ENCODE measurements at regions not wholly inside any gene's neighbourhood (a gene's known extent, or its start where the extent isn't known, plus 50 kb on each side); places are given as distances from the start of the nearest gene placed in this dataset.

DNA sequence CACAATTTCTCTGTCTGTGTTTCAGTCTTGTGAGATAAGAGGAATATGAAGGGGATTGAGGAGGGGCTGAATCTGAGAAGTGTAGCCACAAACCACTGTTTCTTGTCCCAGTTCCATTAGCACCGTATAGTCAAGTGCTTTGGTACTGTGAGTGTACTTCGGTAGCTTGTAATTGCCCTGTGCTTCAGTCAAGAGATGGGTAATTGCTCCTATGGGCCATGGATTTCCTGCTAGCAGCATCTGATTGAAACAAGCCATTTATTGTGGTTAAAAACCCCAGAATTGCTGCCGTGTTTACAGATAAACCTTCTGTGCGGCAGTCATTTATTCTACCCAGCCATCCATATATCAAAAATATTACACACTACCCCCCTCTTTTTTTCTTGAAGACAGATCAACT is 98.6 kb downstream of the MAT2B start:
- H3K27ac Mint-ChIP-seq: no peak overlapping the region
- no peaks in the 10 kb centered on the region for H3K4me1 Mint-ChIP-seq
- ATAC-seq: no peak
- DNase-seq: no peak
- peaks cover 9 to 24% (median 20%) of the 10 kb centered on the region in 5 donors for H3K27me3 Mint-ChIP-seq
- no peak overlapping the region for H3K4me3 Mint-ChIP-seq
- no peaks in the 10 kb centered on the region for H3K36me3 Mint-ChIP-seq
- POLR2A ChIA-PET: no interaction called here
- peaks cover 0 to 4% (median 0%) of the 10 kb centered on the region in 9 donors for H3K9me3 Mint-ChIP-seq

- H3K27me3 Mint-ChIP-seq: peaks cover 6 to 16% (median 9%) of the 10 kb centered on the region in 5 donors
- POLR2A ChIA-PET: no interaction called here
- ATAC-seq: no peak
- H3K9me3 Mint-ChIP-seq: peaks cover 0 to 4% (median 0%) of the 10 kb centered on the region in 9 donors
- no peak overlapping the region for H3K4me3 Mint-ChIP-seq
- DNase-seq: no peak
- no peaks in the 10 kb centered on the region for H3K4me1 Mint-ChIP-seq
- H3K36me3 Mint-ChIP-seq: no peaks in the 10 kb centered on the region
- H3K27ac Mint-ChIP-seq: no peak overlapping the region
These were observed 101.8 kb downstream of the MAT2B start for GRCh38 chr5:163607256-163607655.

GRCh38 chr5:163608621-163609020 is 103.2 kb downstream of the MAT2B start:
- ATAC-seq: no peak
- H3K27me3 Mint-ChIP-seq: peaks cover 6 to 16% (median 12%) of the 10 kb centered on the region in 5 donors
- H3K4me1 Mint-ChIP-seq: no peaks in the 10 kb centered on the region
- no peak for DNase-seq
- H3K36me3 Mint-ChIP-seq: no peaks in the 10 kb centered on the region
- H3K9me3 Mint-ChIP-seq: peaks cover 0 to 2% (median 0%) of the 10 kb centered on the region in 9 donors
- POLR2A ChIA-PET: no interaction called here
- no peak overlapping the region for H3K4me3 Mint-ChIP-seq
- no peak overlapping the region for H3K27ac Mint-ChIP-seq

GRCh38 chr5:163609910-163610309 is 104.5 kb downstream of the MAT2B start:
- DNase-seq (no peak), ATAC-seq (no peak)
- peaks cover 0 to 7% (median 0%) of the 10 kb centered on the region in 9 donors for H3K9me3 Mint-ChIP-seq
- no peaks in the 10 kb centered on the region for H3K4me1 Mint-ChIP-seq
- POLR2A ChIA-PET: no interaction called here
- H3K36me3 Mint-ChIP-seq: no peaks in the 10 kb centered on the region
- no peak overlapping the region for H3K27ac Mint-ChIP-seq
- H3K27me3 Mint-ChIP-seq: peaks cover 6 to 17% (median 12%) of the 10 kb centered on the region in 5 donors
- H3K4me3 Mint-ChIP-seq: no peak overlapping the region

DNA sequence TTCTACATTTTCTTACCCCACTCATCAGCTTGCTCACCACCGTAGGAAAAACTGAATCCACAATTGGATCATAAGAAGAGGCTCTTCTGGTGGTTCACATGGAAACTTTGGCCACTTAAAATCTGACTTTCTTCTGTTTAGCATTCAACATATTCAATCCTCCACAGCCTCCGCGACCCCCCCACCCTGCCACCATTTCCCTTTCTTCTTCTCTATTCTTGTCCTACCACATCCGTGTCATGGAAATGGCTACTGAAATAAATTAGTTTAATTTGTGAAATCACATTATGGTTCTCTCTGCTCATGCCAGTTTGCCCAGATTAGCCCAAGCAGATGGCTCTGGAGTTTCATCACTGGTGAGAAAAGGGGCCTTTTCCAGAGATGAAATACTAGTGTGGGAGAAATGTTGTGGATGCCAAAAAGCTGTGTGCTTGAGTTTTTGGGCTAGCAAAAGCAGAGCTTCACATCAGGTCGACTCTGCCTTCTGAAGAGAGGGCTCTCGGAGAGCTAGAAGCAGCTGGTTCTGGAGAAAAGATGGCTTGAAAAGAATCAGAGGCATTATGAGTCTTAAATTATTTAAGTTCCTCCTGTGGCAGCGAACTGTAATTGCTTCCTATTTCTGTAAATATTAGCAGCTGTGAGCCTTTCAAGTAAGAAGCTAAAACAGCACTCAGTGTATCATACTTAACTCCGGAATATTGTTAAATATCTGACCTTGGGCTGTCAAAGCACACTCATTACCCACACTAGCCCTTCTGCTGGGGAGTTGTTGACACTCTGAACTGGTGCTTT is 107.1 kb downstream of the MAT2B start:
- Mint-ChIP-seq H3K27me3 (peaks cover 0 to 19% (median 6%) of the 10 kb centered on the region in 5 donors), H3K4me3 (no peak overlapping the region), H3K9me3 (peaks cover 0 to 7% (median 0%) of the 10 kb centered on the region in 9 donors), H3K36me3 (no peaks in the 10 kb centered on the region), H3K27ac (no peak overlapping the region), H3K4me1 (no peaks in the 10 kb centered on the region)
- DNase-seq: no peak
- ATAC-seq: no peak
- POLR2A ChIA-PET: no interaction called here

DNA sequence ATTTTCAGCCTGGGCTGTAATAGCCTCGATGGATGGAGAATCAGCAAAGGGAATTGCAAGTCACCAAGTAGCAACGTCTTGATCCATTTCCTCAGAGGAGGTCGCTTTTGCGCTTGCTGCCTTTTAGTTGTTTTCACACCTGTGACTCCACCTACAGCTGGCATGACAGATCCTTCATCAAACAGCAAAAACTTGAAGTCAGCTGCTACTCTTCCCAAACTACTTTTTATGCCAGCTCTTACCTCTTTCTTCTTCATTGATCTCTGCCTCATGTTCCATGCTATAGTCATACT is 107.7 kb downstream of the MAT2B start:
- POLR2A ChIA-PET: no interaction called here
- ATAC-seq: no peak
- Mint-ChIP-seq H3K4me1 (no peaks in the 10 kb centered on the region), H3K9me3 (peaks cover 0 to 7% (median 0%) of the 10 kb centered on the region in 9 donors), H3K27ac (no peak overlapping the region), H3K36me3 (no peaks in the 10 kb centered on the region), H3K27me3 (peaks cover 0 to 19% (median 6%) of the 10 kb centered on the region in 5 donors), H3K4me3 (no peak overlapping the region)
- no peak for DNase-seq

GRCh38 chr5:163614787-163615186 is 109.4 kb downstream of the MAT2B start:
- ATAC-seq (no peak), DNase-seq (no peak)
- POLR2A ChIA-PET: no interaction called here
- H3K9me3 Mint-ChIP-seq: peaks cover 0 to 7% (median 0%) of the 10 kb centered on the region in 9 donors
- no peaks in the 10 kb centered on the region for H3K36me3 Mint-ChIP-seq
- no peak overlapping the region for H3K4me3 Mint-ChIP-seq
- H3K27ac Mint-ChIP-seq: peak overlapping the region in 1 of 10 donors; percentile 81
- H3K27me3 Mint-ChIP-seq: peaks cover 2 to 17% (median 9%) of the 10 kb centered on the region in 5 donors
- H3K4me1 Mint-ChIP-seq: no peaks in the 10 kb centered on the region

DNA sequence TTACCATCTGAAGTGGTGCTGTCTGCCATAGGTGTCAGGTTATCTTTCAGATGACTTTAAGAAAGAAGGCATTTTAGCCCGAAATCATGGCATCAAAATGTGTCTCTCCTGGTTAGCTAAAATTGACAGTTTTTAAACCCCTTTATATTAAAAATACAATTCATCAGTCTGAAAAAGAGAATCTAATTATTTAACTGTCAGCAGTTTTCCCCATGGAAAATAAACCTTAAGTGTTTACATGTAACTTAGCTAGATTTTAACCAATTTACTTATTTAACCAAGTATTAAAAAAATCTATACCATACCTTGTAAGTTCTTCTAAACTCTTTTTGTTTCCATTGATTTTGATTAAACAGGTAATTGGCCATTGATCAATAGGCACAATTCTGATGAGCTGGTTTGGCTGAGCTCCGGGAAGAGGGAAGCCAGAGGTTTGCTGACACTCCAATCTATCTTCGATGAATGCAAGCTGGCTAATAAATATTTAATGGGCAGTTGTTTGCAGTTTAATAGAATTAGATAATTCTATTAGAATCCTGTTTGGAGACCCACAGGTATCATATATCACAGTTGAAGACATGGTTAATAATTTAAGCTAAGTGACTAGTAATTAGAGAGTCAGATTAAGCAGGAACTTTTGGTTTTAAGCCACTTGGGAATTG is 114.0 kb downstream of the MAT2B start:
- Mint-ChIP-seq H3K4me1 (no peaks in the 10 kb centered on the region), H3K27me3 (peaks cover 0 to 11% (median 5%) of the 10 kb centered on the region in 5 donors), H3K27ac (no peak overlapping the region), H3K4me3 (no peak overlapping the region), H3K36me3 (no peaks in the 10 kb centered on the region), H3K9me3 (no peaks in the 10 kb centered on the region)
- ATAC-seq (no peak), DNase-seq (no peak)
- POLR2A ChIA-PET: no interaction called here

GRCh38 chr5:163619951-163620350 is 114.5 kb downstream of the MAT2B start:
- POLR2A ChIA-PET: no interaction called here
- H3K9me3 Mint-ChIP-seq: no peaks in the 10 kb centered on the region
- no peak for DNase-seq
- H3K27me3 Mint-ChIP-seq: peaks cover 0 to 11% (median 5%) of the 10 kb centered on the region in 5 donors
- no peaks in the 10 kb centered on the region for H3K36me3 Mint-ChIP-seq
- no peak overlapping the region for H3K27ac Mint-ChIP-seq
- H3K4me1 Mint-ChIP-seq: no peaks in the 10 kb centered on the region
- no peak overlapping the region for H3K4me3 Mint-ChIP-seq
- ATAC-seq: no peak

DNA sequence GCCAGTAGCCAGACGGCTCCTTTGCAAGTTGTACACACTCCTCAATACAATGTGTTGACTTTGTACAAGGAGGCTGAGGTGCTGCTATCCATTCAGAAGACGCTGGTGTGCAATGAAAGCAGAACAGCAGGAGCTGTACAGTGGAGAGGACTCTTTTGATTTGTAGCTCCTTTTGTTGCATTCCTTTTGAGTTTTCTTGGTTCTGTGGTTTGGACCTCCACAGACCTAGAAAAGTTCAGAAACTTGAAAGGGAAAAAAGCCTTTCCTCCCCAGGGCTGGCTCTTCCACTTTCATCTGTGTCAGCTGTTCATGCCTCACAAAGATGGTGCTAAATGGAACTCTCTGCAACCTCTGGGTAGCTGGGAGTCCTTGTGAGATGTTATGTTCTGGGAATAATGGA is 117.4 kb downstream of the MAT2B start:
- Mint-ChIP-seq H3K27me3 (peaks cover 0 to 9% (median 5%) of the 10 kb centered on the region in 5 donors), H3K4me1 (no peaks in the 10 kb centered on the region), H3K36me3 (no peaks in the 10 kb centered on the region), H3K9me3 (no peaks in the 10 kb centered on the region), H3K27ac (no peak overlapping the region), H3K4me3 (no peak overlapping the region)
- ATAC-seq (no peak), DNase-seq (no peak)
- POLR2A ChIA-PET: no interaction called here

DNA sequence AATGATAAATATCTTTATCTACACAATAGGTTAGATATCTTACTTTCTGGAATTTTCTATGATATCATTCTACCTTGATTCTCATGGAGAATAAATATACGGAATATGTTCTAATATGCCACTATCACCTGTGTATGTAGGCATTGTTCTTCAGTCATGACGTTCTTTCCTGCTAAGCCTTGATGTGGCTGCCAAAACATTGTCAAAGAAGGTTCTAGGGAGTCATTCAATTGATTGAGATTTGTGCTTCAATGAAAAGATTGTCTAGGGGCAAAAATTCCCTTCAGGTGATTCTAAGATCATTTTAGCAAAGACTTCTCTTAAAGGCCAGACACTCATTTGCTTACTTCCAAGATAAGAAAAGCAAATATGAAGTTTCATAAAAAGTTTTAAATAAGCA is 118.1 kb downstream of the MAT2B start:
- DNase-seq (no peak), ATAC-seq (no peak)
- no peak overlapping the region for H3K27ac Mint-ChIP-seq
- H3K4me1 Mint-ChIP-seq: no peaks in the 10 kb centered on the region
- H3K27me3 Mint-ChIP-seq: peaks cover 0 to 7% (median 5%) of the 10 kb centered on the region in 5 donors
- no peak overlapping the region for H3K4me3 Mint-ChIP-seq
- H3K36me3 Mint-ChIP-seq: no peaks in the 10 kb centered on the region
- POLR2A ChIA-PET: no interaction called here
- no peaks in the 10 kb centered on the region for H3K9me3 Mint-ChIP-seq

DNA sequence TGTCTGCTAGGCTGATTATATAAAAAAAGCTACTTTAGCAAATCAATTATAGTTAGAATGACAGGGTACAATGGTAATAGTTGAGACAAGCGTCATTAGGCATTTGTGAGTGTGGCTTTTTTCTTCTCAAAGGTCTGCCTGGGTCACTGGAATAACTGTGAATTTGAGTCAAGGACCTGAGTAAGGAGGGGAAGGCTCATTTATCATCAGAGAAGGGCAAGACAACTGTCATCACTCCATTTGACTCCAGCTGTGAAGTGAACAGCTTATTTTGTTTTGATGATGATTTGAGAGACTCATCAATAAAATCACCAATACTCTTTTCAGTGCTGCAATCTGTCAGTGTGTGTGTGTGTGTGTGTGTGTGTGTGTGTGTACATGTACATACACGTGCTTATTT is 118.6 kb downstream of the MAT2B start:
- no peaks in the 10 kb centered on the region for H3K4me1 Mint-ChIP-seq
- peaks cover 0 to under 1% (median 0%) of the 10 kb centered on the region in 9 donors for H3K9me3 Mint-ChIP-seq
- peaks cover 0 to 6% (median 2%) of the 10 kb centered on the region in 5 donors for H3K27me3 Mint-ChIP-seq
- H3K27ac Mint-ChIP-seq: no peak overlapping the region
- H3K4me3 Mint-ChIP-seq: no peak overlapping the region
- POLR2A ChIA-PET: no interaction called here
- no peak for DNase-seq
- H3K36me3 Mint-ChIP-seq: no peaks in the 10 kb centered on the region
- no peak for ATAC-seq

DNA sequence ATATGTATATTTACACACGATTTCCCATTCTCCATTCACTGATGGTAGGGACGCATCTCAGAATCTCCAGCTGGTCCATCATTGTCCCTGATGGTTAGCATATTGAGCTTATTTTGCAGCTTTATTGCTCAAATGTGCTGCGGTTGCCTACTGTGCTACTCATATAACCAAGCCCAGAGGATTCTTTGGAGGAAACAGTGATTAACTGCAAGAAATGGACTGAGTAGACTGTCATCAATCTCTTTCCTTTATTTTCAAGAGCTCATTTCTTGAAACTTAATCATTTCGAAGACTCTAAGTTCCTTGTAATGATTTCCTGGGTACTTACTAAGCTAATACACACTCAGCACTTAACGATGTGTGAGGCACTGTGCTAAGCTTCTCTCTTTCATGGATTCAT is 119.0 kb downstream of the MAT2B start:
- no peak overlapping the region for H3K27ac Mint-ChIP-seq
- no peaks in the 10 kb centered on the region for H3K36me3 Mint-ChIP-seq
- no peak for DNase-seq
- H3K27me3 Mint-ChIP-seq: peaks cover 0 to 5% (median 2%) of the 10 kb centered on the region in 5 donors
- POLR2A ChIA-PET: no interaction called here
- H3K9me3 Mint-ChIP-seq: peaks cover 0 to 2% (median 0%) of the 10 kb centered on the region in 9 donors
- H3K4me3 Mint-ChIP-seq: no peak overlapping the region
- no peak for ATAC-seq
- no peaks in the 10 kb centered on the region for H3K4me1 Mint-ChIP-seq
